ENCODE measurements at regions not wholly inside any gene's neighbourhood (a gene's known extent, or its start where the extent isn't known, plus 50 kb on each side); places are given as distances from the start of the nearest gene placed in this dataset.

DNA sequence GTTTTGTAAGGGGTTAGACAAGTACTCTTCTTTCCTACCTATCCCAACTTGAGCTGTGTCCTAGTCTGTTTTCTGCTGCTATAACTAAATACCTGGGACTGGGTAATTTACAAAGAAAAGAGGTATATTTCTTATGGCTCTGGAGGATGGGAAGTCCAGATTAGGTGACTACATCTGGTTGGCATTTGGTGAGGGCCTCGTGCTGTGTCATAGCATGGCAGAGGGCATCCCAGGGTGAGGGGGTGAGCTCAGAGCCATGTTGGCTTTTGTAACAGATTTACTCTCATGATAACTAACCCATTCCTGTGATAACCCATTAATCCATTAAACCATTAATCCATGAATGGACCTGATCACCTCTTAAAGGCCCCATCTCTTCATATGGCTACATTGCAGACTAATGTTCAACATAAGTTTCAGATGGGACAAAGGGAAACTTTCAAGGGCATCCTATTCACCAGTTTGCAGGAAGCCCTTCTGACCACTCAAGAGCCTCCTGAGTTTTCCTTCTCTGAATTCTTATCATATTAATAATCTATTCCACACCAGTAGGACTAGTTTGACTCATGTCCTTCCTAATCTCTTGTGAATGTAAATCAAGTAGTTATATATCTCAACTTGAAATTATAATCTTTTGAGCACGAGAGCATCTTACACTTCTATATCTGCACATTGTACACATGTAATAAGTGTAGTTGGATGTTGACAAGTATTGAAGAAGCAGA is 185.7 kb upstream of the ZPLD1 start:
- Histone ChIP-seq H2AFZ (ENCODE audit: low read depth, low read length) (no peak overlapping the region), H4K20me1 (ENCODE audit: insufficient read depth) (no peaks in the 10 kb centered on the region), H3K36me3 (ENCODE audit: insufficient read depth, low read length) (no peaks in the 10 kb centered on the region), H3K4me3 (ENCODE audit: low read length) (no peak overlapping the region), H3K4me2 (ENCODE audit: low read length) (no peak overlapping the region), H3K27ac (ENCODE audit: low read length) (no peak overlapping the region), H3K79me2 (replicated peaks; ENCODE audit: insufficient read depth, low read length) (no peaks in the 10 kb centered on the region), H3K9me2 (ENCODE audit: insufficient read depth, low read length) (no peaks in the 10 kb centered on the region), H3K27me3 (ENCODE audit: insufficient read depth, low read depth, low read length) (no peaks in the 10 kb centered on the region), H3F3A (ENCODE audit: insufficient read depth, low read length, poor library complexity, severe bottlenecking) (no peaks in the 10 kb centered on the region), H3K9me3 (ENCODE audit: low read length) (no peaks in the 10 kb centered on the region), H3K9ac (ENCODE audit: low read length) (no peak overlapping the region)
- TF ChIP-seq SMC3 (conservative IDR thresholded peaks at IDR 0.05; ENCODE audit: poor library complexity) (no peak), MXI1 (conservative IDR thresholded peaks at IDR 0.05; ENCODE audit: poor library complexity, severe bottlenecking) (no peak), TAF1 (IDR thresholded peaks at IDR 0.05; ENCODE audit: low read depth) (no peak), EP300 (conservative IDR thresholded peaks at IDR 0.05; ENCODE audit: poor library complexity, severe bottlenecking) (no peak), REST (IDR thresholded peaks at IDR 0.05; ENCODE audit: borderline replicate concordance) (no peak)
- TF ChIP-seq, protein P1, sequence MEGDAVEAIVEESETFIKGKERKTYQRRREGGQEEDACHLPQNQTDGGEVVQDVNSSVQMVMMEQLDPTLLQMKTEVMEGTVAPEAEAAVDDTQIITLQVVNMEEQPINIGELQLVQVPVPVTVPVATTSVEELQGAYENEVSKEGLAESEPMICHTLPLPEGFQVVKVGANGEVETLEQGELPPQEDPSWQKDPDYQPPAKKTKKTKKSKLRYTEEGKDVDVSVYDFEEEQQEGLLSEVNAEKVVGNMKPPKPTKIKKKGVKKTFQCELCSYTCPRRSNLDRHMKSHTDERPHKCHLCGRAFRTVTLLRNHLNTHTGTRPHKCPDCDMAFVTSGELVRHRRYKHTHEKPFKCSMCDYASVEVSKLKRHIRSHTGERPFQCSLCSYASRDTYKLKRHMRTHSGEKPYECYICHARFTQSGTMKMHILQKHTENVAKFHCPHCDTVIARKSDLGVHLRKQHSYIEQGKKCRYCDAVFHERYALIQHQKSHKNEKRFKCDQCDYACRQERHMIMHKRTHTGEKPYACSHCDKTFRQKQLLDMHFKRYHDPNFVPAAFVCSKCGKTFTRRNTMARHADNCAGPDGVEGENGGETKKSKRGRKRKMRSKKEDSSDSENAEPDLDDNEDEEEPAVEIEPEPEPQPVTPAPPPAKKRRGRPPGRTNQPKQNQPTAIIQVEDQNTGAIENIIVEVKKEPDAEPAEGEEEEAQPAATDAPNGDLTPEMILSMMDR (IDR thresholded peaks at IDR 0.05; ENCODE audit: poor library complexity, severe bottlenecking): no peak

DNA sequence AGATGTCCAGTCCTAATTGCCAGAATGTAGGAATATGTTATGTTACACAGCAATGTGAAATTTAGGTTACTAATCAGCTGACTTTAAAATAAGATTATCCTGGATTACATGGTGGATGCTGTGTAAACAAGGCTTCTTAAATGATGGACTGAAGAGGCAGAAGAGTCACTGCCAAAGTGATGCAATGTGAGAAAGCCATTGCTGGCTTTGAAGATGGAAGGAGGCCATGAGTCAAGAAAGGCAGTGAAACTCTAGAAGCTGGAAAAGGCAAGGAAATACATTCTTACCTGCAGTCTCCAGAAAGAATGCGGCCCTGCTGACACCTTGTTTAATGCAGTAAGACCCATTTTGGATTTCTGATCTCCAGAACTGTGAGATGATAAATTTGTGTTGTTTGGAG is 179.1 kb upstream of the ZPLD1 start:
- no peak for TF ChIP-seq EZH2 (IDR thresholded peaks at IDR 0.05; ENCODE audit: borderline replicate concordance, insufficient read depth, low read length, poor library complexity, severe bottlenecking)
- TF ChIP-seq POLR2AphosphoS5 (IDR thresholded peaks at IDR 0.05): no peak
- TF ChIP-seq TAF1 (IDR thresholded peaks at IDR 0.05; ENCODE audit: low read depth): no peak
- TF ChIP-seq RAD21 (conservative IDR thresholded peaks at IDR 0.05): no peak
- Histone ChIP-seq H3K79me2 (replicated peaks; ENCODE audit: insufficient read depth, low read length) (no peaks in the 10 kb centered on the region), H2AFZ (ENCODE audit: low read depth, low read length) (no peak overlapping the region)

More for the DNA sequence above, 179.1 kb upstream of the ZPLD1 start:
- no peaks in the 10 kb centered on the region for H3K27me3 ChIP-seq (ENCODE audit: insufficient read depth, low read depth, low read length)
- no peaks in the 10 kb centered on the region for H3K9me3 ChIP-seq (ENCODE audit: low read length)
- no peak overlapping the region for H3K4me3 ChIP-seq (ENCODE audit: low read length)
- H3K4me2 ChIP-seq (ENCODE audit: low read length): no peak overlapping the region
- H3K9me2 ChIP-seq (ENCODE audit: insufficient read depth, low read length): no peaks in the 10 kb centered on the region
- no peaks in the 10 kb centered on the region for H3K36me3 ChIP-seq (ENCODE audit: insufficient read depth, low read length)
- no peaks in the 10 kb centered on the region for H4K20me1 ChIP-seq (ENCODE audit: insufficient read depth)
- H3F3A ChIP-seq (ENCODE audit: insufficient read depth, low read length, poor library complexity, severe bottlenecking): no peaks in the 10 kb centered on the region
- H3K9ac ChIP-seq (ENCODE audit: low read length): no peak overlapping the region
- no peak overlapping the region for H3K27ac ChIP-seq (ENCODE audit: low read length)
